ENCODE measurements at regions not wholly inside any gene's neighbourhood (a gene's known extent, or its start where the extent isn't known, plus 50 kb on each side); places are given as distances from the start of the nearest gene placed in this dataset.

GRCh38 chr16:24430954-24431760, 108.2 kb upstream of the RBBP6 start:
- intact Hi-C loops (cut with DNase I; ENCODE audit: low total_unique reads) = no loop called here
- no peak for DNase-seq (ENCODE audit: low spot score in 2 of 2)
- 68 to 73% methylated on average over 6 of the region's 6 CpGs for WGBS, 2 donors
- no peak for TF ChIP-seq POLR2A (IDR thresholded peaks at IDR 0.05)
- TF ChIP-seq, protein P1, sequence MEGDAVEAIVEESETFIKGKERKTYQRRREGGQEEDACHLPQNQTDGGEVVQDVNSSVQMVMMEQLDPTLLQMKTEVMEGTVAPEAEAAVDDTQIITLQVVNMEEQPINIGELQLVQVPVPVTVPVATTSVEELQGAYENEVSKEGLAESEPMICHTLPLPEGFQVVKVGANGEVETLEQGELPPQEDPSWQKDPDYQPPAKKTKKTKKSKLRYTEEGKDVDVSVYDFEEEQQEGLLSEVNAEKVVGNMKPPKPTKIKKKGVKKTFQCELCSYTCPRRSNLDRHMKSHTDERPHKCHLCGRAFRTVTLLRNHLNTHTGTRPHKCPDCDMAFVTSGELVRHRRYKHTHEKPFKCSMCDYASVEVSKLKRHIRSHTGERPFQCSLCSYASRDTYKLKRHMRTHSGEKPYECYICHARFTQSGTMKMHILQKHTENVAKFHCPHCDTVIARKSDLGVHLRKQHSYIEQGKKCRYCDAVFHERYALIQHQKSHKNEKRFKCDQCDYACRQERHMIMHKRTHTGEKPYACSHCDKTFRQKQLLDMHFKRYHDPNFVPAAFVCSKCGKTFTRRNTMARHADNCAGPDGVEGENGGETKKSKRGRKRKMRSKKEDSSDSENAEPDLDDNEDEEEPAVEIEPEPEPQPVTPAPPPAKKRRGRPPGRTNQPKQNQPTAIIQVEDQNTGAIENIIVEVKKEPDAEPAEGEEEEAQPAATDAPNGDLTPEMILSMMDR (IDR thresholded peaks at IDR 0.05) = no peak
- no peak overlapping the region for H3K4me3 ChIP-seq (ENCODE audit: low read depth, poor library complexity, severe bottlenecking)

DNA sequence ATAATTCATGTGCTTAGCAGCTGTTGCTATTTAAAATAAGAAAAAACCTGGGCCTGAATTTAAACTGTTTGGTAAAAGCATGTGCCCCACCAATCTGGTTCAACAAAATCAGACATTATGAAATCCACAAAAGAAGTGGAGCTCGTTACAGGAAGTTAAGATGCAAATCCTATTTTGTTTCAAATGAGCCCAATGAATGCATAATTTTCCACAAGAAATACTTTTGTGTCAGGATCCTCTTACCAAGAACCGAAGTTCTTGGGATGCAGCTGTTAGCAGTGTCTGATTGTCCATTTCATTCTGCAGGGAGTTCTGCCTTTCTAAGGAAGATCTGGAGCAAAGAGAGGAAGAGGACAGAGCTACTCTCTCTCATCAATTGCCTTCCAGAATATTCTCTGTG, 105.7 kb upstream of the RBBP6 start:
- TF ChIP-seq, protein P1 (IDR thresholded peaks at IDR 0.05) = no peak
- no peak for TF ChIP-seq POLR2A (IDR thresholded peaks at IDR 0.05)
- no peak overlapping the region for H3K4me3 ChIP-seq (ENCODE audit: low read depth, poor library complexity, severe bottlenecking)
- 53 to 75% methylated on average over 2 of the region's 2 CpGs for WGBS, 2 donors
- intact Hi-C loops (cut with DNase I; ENCODE audit: low total_unique reads) = no loop called here
- no peak for DNase-seq (ENCODE audit: low spot score in 2 of 2)

DNA sequence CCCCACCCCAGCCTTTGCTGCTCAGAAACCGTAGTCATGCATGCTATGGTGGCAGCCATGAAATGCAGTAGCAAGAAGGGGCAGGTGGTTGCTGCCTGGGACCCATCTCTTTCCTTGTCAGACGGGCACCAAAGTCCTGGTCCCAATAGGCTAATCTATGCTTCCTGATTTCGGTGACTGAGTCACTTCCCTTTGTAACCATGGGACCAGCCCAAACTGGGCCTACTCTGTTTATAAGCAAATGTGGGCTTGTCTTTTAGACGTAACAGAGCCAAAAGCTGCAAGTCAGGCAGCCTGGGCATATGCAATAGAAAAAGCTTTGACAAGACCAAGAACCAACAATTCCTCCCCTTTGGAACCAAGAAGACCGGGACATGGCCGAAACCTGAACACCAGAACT, 99.1 kb upstream of the RBBP6 start:
- TF ChIP-seq POLR2A (IDR thresholded peaks at IDR 0.05) = no peak
- TF ChIP-seq, protein P1 (IDR thresholded peaks at IDR 0.05) = no peak
- intact Hi-C loops (cut with DNase I; ENCODE audit: low total_unique reads) = no loop called here
- WGBS, 2 donors = 69 to 72% methylated on average over 6 of the region's 6 CpGs
- DNase-seq (ENCODE audit: low spot score in 2 of 2) = peak in 1 of 2 donors; percentile 63
- H3K4me3 ChIP-seq (ENCODE audit: low read depth, poor library complexity, severe bottlenecking) = no peak overlapping the region

GRCh38 chr16:24442631-24443030, 96.7 kb upstream of the RBBP6 start:
- peak in 1 of 2 donors; percentile 18 for DNase-seq (ENCODE audit: low spot score in 2 of 2)
- intact Hi-C loops (cut with DNase I; ENCODE audit: low total_unique reads) = no loop called here
- TF ChIP-seq, protein P1 (IDR thresholded peaks at IDR 0.05) = no peak
- no peak for TF ChIP-seq POLR2A (IDR thresholded peaks at IDR 0.05)
- no peak overlapping the region for H3K4me3 ChIP-seq (ENCODE audit: low read depth, poor library complexity, severe bottlenecking)
- WGBS, 2 donors = 79 to 95% methylated on average over 5 of the region's 5 CpGs

GRCh38 chr16:24445216-24445615, 94.2 kb upstream of the RBBP6 start:
- TF ChIP-seq POLR2A (IDR thresholded peaks at IDR 0.05) = no peak
- TF ChIP-seq, protein P1 (IDR thresholded peaks at IDR 0.05) = no peak
- no peak overlapping the region for H3K4me3 ChIP-seq (ENCODE audit: low read depth, poor library complexity, severe bottlenecking)
- peak in 1 of 2 donors; percentile 49 for DNase-seq (ENCODE audit: low spot score in 2 of 2)
- WGBS, 2 donors = 88 to 93% methylated on average over 8 of the region's 8 CpGs
- intact Hi-C loops (cut with DNase I; ENCODE audit: low total_unique reads) = no loop called here

DNA sequence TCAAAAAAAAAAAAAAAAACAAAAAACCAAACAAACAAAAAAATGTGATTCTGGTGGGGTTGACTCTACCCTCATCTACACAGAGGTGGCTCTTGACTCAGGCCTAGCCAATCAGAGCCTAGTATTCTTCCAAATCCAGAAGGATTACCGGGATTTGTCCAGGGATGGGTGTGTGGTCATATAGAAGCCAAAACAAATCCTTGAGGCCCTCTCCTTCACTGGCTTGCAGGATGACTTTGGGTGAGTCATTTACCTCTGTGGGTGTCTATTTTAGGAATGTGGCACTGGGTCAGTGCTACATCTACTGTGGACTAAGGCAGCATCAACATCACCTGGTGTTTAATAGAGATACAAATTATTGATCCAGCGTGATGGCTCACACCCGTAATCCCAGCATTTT, 93.2 kb upstream of the RBBP6 start:
- DNase-seq (ENCODE audit: low spot score in 2 of 2) = no peak
- TF ChIP-seq POLR2A (IDR thresholded peaks at IDR 0.05) = no peak
- TF ChIP-seq, protein P1 (IDR thresholded peaks at IDR 0.05) = no peak
- intact Hi-C loops (cut with DNase I; ENCODE audit: low total_unique reads) = no loop called here
- no peak overlapping the region for H3K4me3 ChIP-seq (ENCODE audit: low read depth, poor library complexity, severe bottlenecking)
- WGBS, 2 donors = 94% methylated on average over 3 of the region's 3 CpGs
